AG04450 (cell line): ENCODE measurements at regions not wholly inside any gene's neighbourhood (a gene's known extent, or its start where the extent isn't known, plus 50 kb on each side); places are given as distances from the start of the nearest gene placed in this dataset.
A peak's percentile ranks its signal among the peaks of the same experiment; 100 is the strongest.

Experiments
- CTCF ChIA-PET: fragments of 300-600, 350-600 bp; formaldehyde crosslinking; extraction: SDS; loops from one replicate; lab custom pipeline; 2022; ENCODE audit warnings: antibody characterized with exemption, inconsistent platforms; lab: Charles Lee
- POLR2A ChIA-PET: fragments of 350-600 bp; formaldehyde crosslinking; extraction: SDS; loops from one replicate; lab custom pipeline; 2021; ENCODE audit warnings: antibody characterized with exemption, inconsistent platforms; lab: Yijun Ruan, JAX
- DNase-seq: peaks from one replicate; pipeline ENCODE4 v3.0.0-alpha.2; 2011; ENCODE audit warnings: low read depth, low spot score
- H3K27ac ChIP-seq: one replicate; pipeline ENCODE4 v1.5.1; 2012; ENCODE audit warnings: low read depth, low read length, control low read depth
- H3K27me3 ChIP-seq: one replicate; pipeline ENCODE4 v1.6.0; 2012; ENCODE audit warnings: low read length; ENCODE audit not compliant: control insufficient read depth, insufficient read depth
- H3K4me3 ChIP-seq: 2 replicates; pipeline ENCODE4 v1.5.1; 2011; ENCODE audit warnings: mild to moderate bottlenecking, low read depth, low read length, control low read depth
- H3K9me3 ChIP-seq: 2 replicates; pipeline ENCODE4 v1.5.1; 2012; ENCODE audit warnings: low read length; ENCODE audit not compliant: control insufficient read depth, insufficient read depth
- CTCF ChIP-seq: IDR thresholded peaks from 2 replicates; pipeline ENCODE4 v1.5.1; 2011; ENCODE audit warnings: low read depth, low read length, control low read depth, inconsistent platforms

GRCh38 chr9:87787735-87788134 is 61.8 kb downstream of the CTSL start:
- no peak for TF ChIP-seq CTCF
- no peaks in the 10 kb centered on the region for H3K27me3 ChIP-seq
- ChIA-PET CTCF (interaction anchor here (2.1 kb wide), 1 partner anchor 25 kb away, joined by 7 read pairs; no protein-coding TSS in a partner anchor), POLR2A (no interaction called here)
- no peaks in the 10 kb centered on the region; the same call in 1 of the 2 replicates for H3K9me3 ChIP-seq
- no peak overlapping the region for H3K27ac ChIP-seq
- H3K4me3 ChIP-seq, result no peak overlapping the region
- DNase-seq, result no peak

- DNase-seq, result peak; percentile 18
- CTCF ChIA-PET, result interaction anchor here (1.0 to 2.9 kb wide), 2 partner anchors 19 to 108 kb away, joined by 4 to 12 read pairs; no protein-coding TSS in a partner anchor
- Histone ChIP-seq H3K27me3 (no peaks in the 10 kb centered on the region), H3K9me3 (no peaks in the 10 kb centered on the region; the same call in 1 of the 2 replicates), H3K27ac (peak overlapping the region; percentile 75), H3K4me3 (no peak overlapping the region)
- TF ChIP-seq CTCF, result peak; percentile 33
- POLR2A ChIA-PET, result interaction anchor here (0.9 kb wide), 1 partner anchor 67 kb away, joined by 3 read pairs; the partner anchor contains the start of gene CTSL
These were observed 66.9 kb downstream of the CTSL start for GRCh38 chr9:87792831-87793288.

- no peak overlapping the region for H3K4me3 ChIP-seq
- DNase-seq, result peak; percentile 65
- POLR2A ChIA-PET, result interaction anchor here (0.9 kb wide), 1 partner anchor 67 kb away, joined by 3 read pairs; the partner anchor contains the start of gene CTSL
- H3K27me3 ChIP-seq, result no peaks in the 10 kb centered on the region
- CTCF ChIA-PET, result interaction anchor here (1.0 to 2.9 kb wide), 2 partner anchors 19 to 109 kb away, joined by 4 to 12 read pairs; no protein-coding TSS in a partner anchor
- TF ChIP-seq CTCF, result no peak
- no peaks in the 10 kb centered on the region; the same call in 1 of the 2 replicates for H3K9me3 ChIP-seq
- H3K27ac ChIP-seq, result peak overlapping the region; percentile 75
These were observed 67.4 kb downstream of the CTSL start for GRCh38 chr9:87793292-87793691.

GRCh38 chr9:87795178-87795577 is 69.3 kb downstream of the CTSL start:
- Histone ChIP-seq H3K27ac (no peak overlapping the region), H3K4me3 (no peak overlapping the region), H3K27me3 (peaks cover 9% of the 10 kb centered on the region), H3K9me3 (no peaks in the 10 kb centered on the region)
- no peak for DNase-seq
- POLR2A ChIA-PET, result no interaction called here
- TF ChIP-seq CTCF, result no peak
- CTCF ChIA-PET, result interaction anchor here (1.1 kb wide), 1 partner anchor 115 kb away, joined by 3 read pairs; no protein-coding TSS in a partner anchor

- H3K9me3 ChIP-seq, result no peaks in the 10 kb centered on the region
- ChIA-PET POLR2A (no interaction called here), CTCF (no interaction called here)
- no peak for TF ChIP-seq CTCF
- DNase-seq, result no peak
- H3K4me3 ChIP-seq, result no peak overlapping the region
- H3K27ac ChIP-seq, result no peak overlapping the region
- H3K27me3 ChIP-seq, result peaks cover 14% of the 10 kb centered on the region
These were observed 70.3 kb downstream of the CTSL start for GRCh38 chr9:87796196-87796595.
